ENCODE measurements at regions not wholly inside any gene's neighbourhood (a gene's known extent, or its start where the extent isn't known, plus 50 kb on each side); places are given as distances from the start of the nearest gene placed in this dataset.

DNA sequence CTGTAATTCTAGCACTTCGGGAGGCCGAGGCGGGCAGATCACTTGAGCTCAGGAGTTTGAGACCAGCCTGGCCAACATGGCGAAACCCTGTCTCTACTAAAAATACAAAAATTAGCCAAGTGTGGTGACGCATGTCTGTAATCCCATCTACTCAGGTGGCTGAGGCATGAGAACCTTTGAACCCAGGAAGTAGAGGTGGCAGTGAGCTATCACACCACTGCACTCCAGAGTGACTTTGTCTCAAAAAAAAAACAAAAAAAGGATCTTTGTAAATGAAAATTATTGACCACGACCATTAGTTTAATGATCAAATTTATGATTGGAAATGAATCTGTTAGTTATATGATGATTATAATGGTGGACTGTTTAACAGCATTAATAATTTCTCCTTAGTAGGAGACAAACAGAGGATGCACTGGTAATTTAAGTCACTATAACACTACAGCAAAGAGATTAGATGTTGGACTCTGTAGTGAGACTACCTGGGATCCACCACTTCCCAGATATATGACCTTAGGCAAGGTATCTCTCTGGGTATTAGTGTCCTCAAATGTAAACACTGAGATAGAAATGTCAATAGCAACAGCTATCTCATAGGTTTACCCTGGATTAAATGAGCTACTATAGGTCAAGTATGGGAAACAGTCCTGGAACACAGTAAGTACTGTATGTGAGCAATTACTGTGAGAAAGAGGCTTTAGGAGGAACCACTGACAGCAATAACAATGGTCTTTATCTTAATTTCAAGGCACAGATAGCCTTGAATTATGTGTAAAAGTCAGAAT is 214.7 kb downstream of the NOVA1 start:
- Histone ChIP-seq H2BK15ac (replicated peaks; ENCODE audit: low read depth) (no peak overlapping the region), H3K9ac (ENCODE audit: low read length) (no peak overlapping the region), H3K79me1 (ENCODE audit: low read length) (no peaks in the 10 kb centered on the region), H3K18ac (ENCODE audit: low read length) (no peak overlapping the region), H2BK5ac (ENCODE audit: low read length) (no peak overlapping the region), H3K36me3 (ENCODE audit: control insufficient read depth, insufficient read depth, low read length) (no peaks in the 10 kb centered on the region), H4K8ac (ENCODE audit: low read depth, low read length) (no peak overlapping the region), H2BK120ac (ENCODE audit: low read depth, low read length) (no peak overlapping the region), H3K4me1 (ENCODE audit: control insufficient read depth, low read depth, low read length) (no peaks in the 10 kb centered on the region), H3K23ac (ENCODE audit: low read length) (no peak overlapping the region), H3K4me2 (ENCODE audit: low read length) (no peak overlapping the region), H3K56ac (ENCODE audit: low read length) (no peak overlapping the region), H3K4ac (ENCODE audit: low read depth, low read length) (no peak overlapping the region), H3K79me2 (ENCODE audit: control insufficient read depth, insufficient read depth, low read length) (no peaks in the 10 kb centered on the region), H3K27me3 (ENCODE audit: insufficient read depth, low read length, poor library complexity) (no peaks in the 10 kb centered on the region), H3K4me3 (ENCODE audit: low read length) (no peak overlapping the region), H2AK5ac (ENCODE audit: low read length) (no peak overlapping the region), H4K5ac (ENCODE audit: low read length) (no peak overlapping the region), H3K27ac (ENCODE audit: low read depth, low read length) (no peak overlapping the region)
- no peak for DNase-seq
- WGBS (ENCODE audit: extremely low coverage, insufficient coverage, low lambda C conversion rate): no CpG with 5 or more reads among the region's 6 CpGs

DNA sequence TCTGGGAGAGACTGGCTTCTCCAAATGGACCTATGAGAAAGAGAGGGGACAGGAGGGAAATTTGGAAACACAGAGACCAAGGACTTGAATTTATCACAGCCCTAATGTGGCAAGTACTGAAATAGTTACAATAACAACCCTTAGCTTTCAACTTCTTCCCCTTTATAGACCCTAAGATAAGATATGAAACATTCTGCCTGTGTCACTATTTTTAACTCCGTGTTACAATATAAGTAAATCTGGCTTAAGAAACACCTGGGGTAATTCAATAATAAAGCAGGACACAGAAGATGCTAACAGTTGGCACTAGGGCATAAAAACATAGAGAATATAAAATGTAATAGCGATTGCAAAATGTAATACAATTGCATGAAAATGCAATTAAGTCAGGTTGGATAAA is 216.4 kb downstream of the NOVA1 start:
- no peak for DNase-seq
- Histone ChIP-seq H3K4me2 (ENCODE audit: low read length) (no peak overlapping the region), H2BK15ac (replicated peaks; ENCODE audit: low read depth) (no peak overlapping the region), H2BK5ac (ENCODE audit: low read length) (no peak overlapping the region), H3K27me3 (ENCODE audit: insufficient read depth, low read length, poor library complexity) (no peaks in the 10 kb centered on the region), H3K79me1 (ENCODE audit: low read length) (no peaks in the 10 kb centered on the region), H4K8ac (ENCODE audit: low read depth, low read length) (no peak overlapping the region), H3K9ac (ENCODE audit: low read length) (no peak overlapping the region), H3K4me1 (ENCODE audit: control insufficient read depth, low read depth, low read length) (no peaks in the 10 kb centered on the region), H3K18ac (ENCODE audit: low read length) (no peak overlapping the region), H2BK120ac (ENCODE audit: low read depth, low read length) (no peak overlapping the region), H4K5ac (ENCODE audit: low read length) (no peak overlapping the region), H2AK5ac (ENCODE audit: low read length) (no peak overlapping the region), H3K4ac (ENCODE audit: low read depth, low read length) (no peak overlapping the region), H3K36me3 (ENCODE audit: control insufficient read depth, insufficient read depth, low read length) (no peaks in the 10 kb centered on the region), H3K23ac (ENCODE audit: low read length) (no peak overlapping the region), H3K27ac (ENCODE audit: low read depth, low read length) (no peak overlapping the region), H3K4me3 (ENCODE audit: low read length) (no peak overlapping the region), H3K79me2 (ENCODE audit: control insufficient read depth, insufficient read depth, low read length) (no peaks in the 10 kb centered on the region), H3K56ac (ENCODE audit: low read length) (no peak overlapping the region)
- WGBS (ENCODE audit: extremely low coverage, insufficient coverage, low lambda C conversion rate): no CpG with 5 or more reads among the region's 2 CpGs

DNA sequence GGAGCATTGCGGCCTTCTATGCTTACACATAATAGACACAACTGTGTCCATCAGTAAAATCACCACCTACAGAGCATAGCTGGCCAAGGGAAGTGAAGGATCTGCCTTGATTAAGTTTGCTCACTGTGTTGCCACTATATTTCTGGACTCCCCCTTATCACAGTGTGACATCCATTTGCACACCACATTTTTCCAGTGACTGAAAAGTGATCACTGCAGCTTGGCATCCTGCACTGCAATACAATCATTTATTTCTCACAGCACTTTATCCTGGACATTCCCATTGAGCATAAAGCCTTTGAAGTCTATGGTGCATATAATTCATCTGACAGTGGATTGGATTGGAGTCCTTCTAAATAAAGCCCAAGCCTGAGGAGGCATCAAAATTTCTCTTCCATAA is 217.2 kb downstream of the NOVA1 start:
- Histone ChIP-seq H2BK5ac (ENCODE audit: low read length) (no peak overlapping the region), H3K79me2 (ENCODE audit: control insufficient read depth, insufficient read depth, low read length) (no peaks in the 10 kb centered on the region), H3K9ac (ENCODE audit: low read length) (no peak overlapping the region), H4K8ac (ENCODE audit: low read depth, low read length) (no peak overlapping the region), H3K4ac (ENCODE audit: low read depth, low read length) (no peak overlapping the region), H3K27me3 (ENCODE audit: insufficient read depth, low read length, poor library complexity) (no peaks in the 10 kb centered on the region), H3K36me3 (ENCODE audit: control insufficient read depth, insufficient read depth, low read length) (no peaks in the 10 kb centered on the region), H2BK120ac (ENCODE audit: low read depth, low read length) (no peak overlapping the region), H2BK15ac (replicated peaks; ENCODE audit: low read depth) (no peak overlapping the region), H3K27ac (ENCODE audit: low read depth, low read length) (no peak overlapping the region), H3K79me1 (ENCODE audit: low read length) (no peaks in the 10 kb centered on the region), H3K4me1 (ENCODE audit: control insufficient read depth, low read depth, low read length) (no peaks in the 10 kb centered on the region), H3K56ac (ENCODE audit: low read length) (no peak overlapping the region), H3K18ac (ENCODE audit: low read length) (no peak overlapping the region), H2AK5ac (ENCODE audit: low read length) (no peak overlapping the region), H3K4me3 (ENCODE audit: low read length) (no peak overlapping the region), H4K5ac (ENCODE audit: low read length) (no peak overlapping the region), H3K23ac (ENCODE audit: low read length) (no peak overlapping the region), H3K4me2 (ENCODE audit: low read length) (no peak overlapping the region)
- WGBS (ENCODE audit: extremely low coverage, insufficient coverage, low lambda C conversion rate): no CpG with 5 or more reads among the region's 1 CpG
- no peak for DNase-seq

DNA sequence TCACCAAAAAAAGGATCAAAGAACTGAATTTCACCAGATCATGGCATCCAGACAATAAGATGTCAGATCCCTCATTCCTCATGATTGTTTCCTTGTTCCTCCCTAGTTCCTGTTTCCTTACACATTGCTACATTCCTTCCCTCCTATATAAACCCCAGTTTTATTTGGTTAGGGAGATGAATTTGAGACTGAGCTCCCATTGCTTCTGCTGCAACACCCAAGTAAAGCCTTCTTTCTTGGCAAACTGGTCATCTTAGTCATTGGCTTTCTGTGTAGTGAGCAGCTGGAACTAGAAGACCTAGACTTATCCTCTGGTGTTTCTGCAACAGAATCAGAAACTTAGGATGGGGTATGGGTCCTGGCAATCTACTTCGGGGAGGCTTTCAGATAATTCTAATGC is 217.9 kb downstream of the NOVA1 start:
- no peak overlapping the region for H3K27ac ChIP-seq (ENCODE audit: low read depth, low read length)
- no peaks in the 10 kb centered on the region for H3K4me1 ChIP-seq (ENCODE audit: control insufficient read depth, low read depth, low read length)
- no peak overlapping the region for H2AK5ac ChIP-seq (ENCODE audit: low read length)
- no peak overlapping the region for H3K9ac ChIP-seq (ENCODE audit: low read length)
- no peak overlapping the region for H3K23ac ChIP-seq (ENCODE audit: low read length)
- H3K79me2 ChIP-seq (ENCODE audit: control insufficient read depth, insufficient read depth, low read length): no peaks in the 10 kb centered on the region
- H3K79me1 ChIP-seq (ENCODE audit: low read length): no peaks in the 10 kb centered on the region
- H3K4ac ChIP-seq (ENCODE audit: low read depth, low read length): no peak overlapping the region
- H3K4me2 ChIP-seq (ENCODE audit: low read length): no peak overlapping the region
- no peaks in the 10 kb centered on the region for H3K36me3 ChIP-seq (ENCODE audit: control insufficient read depth, insufficient read depth, low read length)
- no peak overlapping the region for H4K8ac ChIP-seq (ENCODE audit: low read depth, low read length)
- H4K5ac ChIP-seq (ENCODE audit: low read length): no peak overlapping the region
- DNase-seq: no peak
- no peak overlapping the region for H3K4me3 ChIP-seq (ENCODE audit: low read length)
- H3K27me3 ChIP-seq (ENCODE audit: insufficient read depth, low read length, poor library complexity): no peaks in the 10 kb centered on the region
- WGBS (ENCODE audit: extremely low coverage, insufficient coverage, low lambda C conversion rate): no CpG with 5 or more reads among the region's 1 CpG
- no peak overlapping the region for H2BK15ac ChIP-seq (replicated peaks; ENCODE audit: low read depth)
- H3K18ac ChIP-seq (ENCODE audit: low read length): no peak overlapping the region
- no peak overlapping the region for H2BK5ac ChIP-seq (ENCODE audit: low read length)
- no peak overlapping the region for H2BK120ac ChIP-seq (ENCODE audit: low read depth, low read length)
- H3K56ac ChIP-seq (ENCODE audit: low read length): no peak overlapping the region

DNA sequence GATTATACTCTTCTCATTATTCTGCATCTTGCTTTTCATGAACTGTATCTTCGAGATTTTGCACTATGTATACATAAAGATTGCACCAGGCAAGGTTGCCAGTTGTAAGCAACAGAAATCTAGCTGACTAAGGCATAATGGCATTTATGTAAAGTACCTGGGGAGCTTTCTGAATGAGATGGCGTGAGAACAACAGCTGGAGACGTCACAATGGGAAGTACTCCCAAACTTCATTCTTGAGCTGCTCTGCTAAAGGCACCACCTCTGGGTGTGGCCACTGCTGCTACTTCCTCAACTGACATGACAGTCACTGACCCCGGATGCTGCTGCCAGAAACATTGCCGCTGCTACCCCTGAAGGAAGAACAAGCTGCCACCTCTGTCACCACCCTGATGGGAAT is 220.7 kb downstream of the NOVA1 start:
- Histone ChIP-seq H2BK15ac (replicated peaks; ENCODE audit: low read depth) (no peak overlapping the region), H2AK5ac (ENCODE audit: low read length) (no peak overlapping the region), H4K5ac (ENCODE audit: low read length) (no peak overlapping the region), H3K56ac (ENCODE audit: low read length) (no peak overlapping the region), H3K4ac (ENCODE audit: low read depth, low read length) (no peak overlapping the region), H3K23ac (ENCODE audit: low read length) (no peak overlapping the region), H3K4me3 (ENCODE audit: low read length) (no peak overlapping the region), H3K4me2 (ENCODE audit: low read length) (no peak overlapping the region), H3K27me3 (ENCODE audit: insufficient read depth, low read length, poor library complexity) (no peaks in the 10 kb centered on the region), H3K9ac (ENCODE audit: low read length) (no peak overlapping the region), H2BK120ac (ENCODE audit: low read depth, low read length) (no peak overlapping the region), H3K79me1 (ENCODE audit: low read length) (no peaks in the 10 kb centered on the region), H3K18ac (ENCODE audit: low read length) (no peak overlapping the region), H3K79me2 (ENCODE audit: control insufficient read depth, insufficient read depth, low read length) (no peaks in the 10 kb centered on the region), H3K27ac (ENCODE audit: low read depth, low read length) (no peak overlapping the region), H3K36me3 (ENCODE audit: control insufficient read depth, insufficient read depth, low read length) (no peaks in the 10 kb centered on the region), H4K8ac (ENCODE audit: low read depth, low read length) (no peak overlapping the region), H3K4me1 (ENCODE audit: control insufficient read depth, low read depth, low read length) (no peaks in the 10 kb centered on the region), H2BK5ac (ENCODE audit: low read length) (no peak overlapping the region)
- no CpG with 5 or more reads among the region's 5 CpGs for WGBS (ENCODE audit: extremely low coverage, insufficient coverage, low lambda C conversion rate)
- peak; percentile 68 for DNase-seq

DNA sequence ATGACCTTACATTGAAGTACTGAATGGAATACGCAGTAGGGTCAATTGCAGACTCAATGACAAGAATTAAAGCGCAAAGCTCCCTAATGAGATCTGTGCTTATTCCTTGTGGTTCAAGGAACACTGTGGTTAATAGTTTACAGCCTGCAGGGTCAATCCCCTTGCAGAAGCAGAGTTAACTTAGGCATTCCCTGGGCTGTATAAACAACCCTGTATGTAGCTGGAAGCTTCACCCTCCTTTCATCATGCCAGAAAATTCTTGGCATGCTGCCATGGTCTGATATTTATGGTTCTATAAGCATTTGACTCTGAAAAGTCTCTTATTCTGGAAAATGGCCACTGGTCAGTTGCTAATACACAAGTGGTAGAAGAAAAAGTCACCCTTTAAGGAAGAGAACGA is 227.7 kb downstream of the NOVA1 start:
- Histone ChIP-seq H4K5ac (ENCODE audit: low read length) (no peak overlapping the region), H3K9ac (ENCODE audit: low read length) (no peak overlapping the region), H3K56ac (ENCODE audit: low read length) (no peak overlapping the region), H4K8ac (ENCODE audit: low read depth, low read length) (no peak overlapping the region), H3K4me1 (ENCODE audit: control insufficient read depth, low read depth, low read length) (no peaks in the 10 kb centered on the region), H3K79me2 (ENCODE audit: control insufficient read depth, insufficient read depth, low read length) (no peaks in the 10 kb centered on the region), H3K4ac (ENCODE audit: low read depth, low read length) (no peak overlapping the region), H2BK120ac (ENCODE audit: low read depth, low read length) (no peak overlapping the region), H3K23ac (ENCODE audit: low read length) (no peak overlapping the region), H2AK5ac (ENCODE audit: low read length) (no peak overlapping the region), H3K4me3 (ENCODE audit: low read length) (no peak overlapping the region), H2BK15ac (replicated peaks; ENCODE audit: low read depth) (no peak overlapping the region), H3K36me3 (ENCODE audit: control insufficient read depth, insufficient read depth, low read length) (no peaks in the 10 kb centered on the region), H3K27me3 (ENCODE audit: insufficient read depth, low read length, poor library complexity) (no peaks in the 10 kb centered on the region), H3K18ac (ENCODE audit: low read length) (no peak overlapping the region), H3K79me1 (ENCODE audit: low read length) (no peaks in the 10 kb centered on the region), H3K27ac (ENCODE audit: low read depth, low read length) (no peak overlapping the region), H2BK5ac (ENCODE audit: low read length) (no peak overlapping the region), H3K4me2 (ENCODE audit: low read length) (no peak overlapping the region)
- no peak for DNase-seq
- no CpG with 5 or more reads among the region's 3 CpGs for WGBS (ENCODE audit: extremely low coverage, insufficient coverage, low lambda C conversion rate)

Data from mesendoderm (in vitro differentiated cells).